GM04504 (cell line): ENCODE measurements at regions not wholly inside any gene's neighbourhood (a gene's known extent, or its start where the extent isn't known, plus 50 kb on each side); places are given as distances from the start of the nearest gene placed in this dataset.
"Not testable (repeated sequence)": the region's sequence is repeated elsewhere in the genome, so short reads cannot be mapped to it uniquely, and the experiment has no call there.

Experiments used
- DNase-seq: peaks from one replicate; pipeline ENCODE4 v3.0.0-alpha.2; 2012; ENCODE audit warnings: low read depth

DNA sequence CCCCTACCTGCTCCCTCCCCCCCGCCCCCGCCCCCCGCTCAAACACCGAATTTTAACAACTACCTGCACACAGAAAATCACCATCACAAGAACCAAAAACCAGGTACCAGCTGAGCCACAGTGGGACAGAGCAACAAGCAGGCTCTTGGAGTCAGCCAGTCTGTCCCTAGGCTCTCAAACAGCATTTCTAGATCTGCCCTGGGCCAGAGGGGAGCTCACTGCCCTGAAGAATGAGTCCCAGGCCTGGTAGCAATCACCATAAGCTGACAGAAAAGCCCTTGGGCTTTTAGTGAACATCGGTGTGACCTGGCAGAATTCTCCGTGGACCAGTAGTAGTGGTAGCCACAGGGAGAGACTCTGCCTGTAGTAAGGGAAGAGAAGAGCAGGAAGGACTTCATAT is 58.3 kb downstream of the C11orf87 start:
- DNase-seq = no peak

DNA sequence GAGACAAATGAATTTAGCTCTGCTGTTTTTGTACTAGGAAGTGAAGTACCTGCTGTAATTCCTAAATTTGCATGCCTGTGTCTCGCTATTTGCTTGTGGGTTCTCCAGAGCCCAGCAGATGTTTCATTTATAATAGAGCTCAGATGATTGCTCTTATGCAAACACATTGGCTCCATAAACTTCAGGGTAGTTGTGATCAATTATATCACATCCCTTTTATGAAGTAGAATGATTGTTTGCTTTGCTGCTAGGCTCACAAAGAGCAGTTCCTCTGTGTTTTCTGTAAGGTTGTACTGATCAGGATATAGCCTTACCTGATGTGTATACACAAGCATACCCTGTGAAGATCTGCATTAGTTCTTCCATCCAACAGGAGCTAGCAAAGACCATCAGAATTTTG is 64.1 kb downstream of the C11orf87 start:
- no peak for DNase-seq

DNA sequence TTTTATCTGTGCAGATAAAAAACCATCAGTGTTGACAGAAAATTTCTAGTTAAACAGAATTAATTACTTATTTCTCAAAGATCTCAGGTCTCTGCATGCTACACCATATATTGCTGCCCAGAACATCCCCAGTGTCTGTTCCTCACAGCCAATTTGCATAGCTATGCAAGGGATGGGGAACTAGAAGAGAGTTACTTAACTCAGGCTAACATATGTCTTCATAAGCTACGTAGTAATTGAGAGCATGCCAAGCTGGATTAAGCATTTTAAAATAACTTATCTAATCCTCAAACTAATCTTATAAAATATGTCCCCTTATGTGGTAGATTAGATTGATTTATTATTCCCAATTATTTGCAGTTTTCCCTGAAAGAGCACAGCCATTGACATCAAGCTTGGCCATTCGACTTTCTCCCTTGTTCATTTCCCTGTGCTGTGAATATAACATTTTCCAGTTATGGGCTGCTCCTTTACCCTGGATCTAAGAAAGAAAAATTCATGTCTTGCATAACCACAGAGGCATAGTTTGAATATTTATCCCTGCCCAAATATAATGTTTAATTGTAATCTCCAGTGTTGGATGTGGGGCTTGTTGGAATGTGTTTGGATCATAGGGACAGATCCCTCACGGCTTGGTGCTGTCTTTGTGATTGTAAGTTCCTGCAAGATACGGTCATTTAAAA is 69.1 kb downstream of the C11orf87 start:
- peak; percentile 22 for DNase-seq

DNA sequence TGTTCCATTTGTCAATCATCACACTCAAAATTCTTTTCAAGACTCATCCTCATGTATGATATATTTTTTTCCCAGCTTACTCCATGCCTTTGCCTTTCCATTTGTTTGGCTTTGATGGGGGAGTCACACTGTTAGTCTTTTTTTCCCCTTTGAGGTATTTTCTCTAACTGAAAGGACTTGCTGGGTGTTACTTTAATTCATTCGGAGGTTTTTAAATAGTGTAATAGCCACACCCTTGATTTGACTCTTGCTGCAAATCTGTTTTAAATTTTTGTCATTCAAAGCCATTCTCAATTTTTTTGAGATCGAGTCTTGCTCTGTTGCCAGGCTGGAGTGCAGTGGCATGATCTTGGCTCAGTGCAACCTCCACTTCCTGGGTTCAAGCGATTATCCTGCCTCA is 84.1 kb downstream of the C11orf87 start:
- DNase-seq = no peak

DNA sequence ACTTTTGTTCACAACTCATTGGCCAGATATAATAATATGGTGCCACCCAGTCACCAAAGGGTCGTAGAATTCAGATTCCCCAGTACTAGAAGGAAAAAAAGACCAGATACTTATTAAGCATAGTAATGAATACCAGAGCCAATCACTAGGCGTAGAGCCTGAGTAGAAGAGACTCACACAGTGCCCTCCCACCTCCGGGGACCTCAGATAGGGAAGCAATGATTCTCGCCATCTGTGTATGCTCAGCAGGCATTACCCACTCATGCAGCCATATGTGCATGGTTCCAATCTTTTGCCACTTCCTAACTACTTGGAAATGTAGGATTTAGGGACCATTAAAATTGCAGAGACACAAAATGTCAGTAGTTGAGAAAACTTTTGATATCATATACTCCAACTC is 85.3 kb downstream of the C11orf87 start:
- DNase-seq = no peak

DNA sequence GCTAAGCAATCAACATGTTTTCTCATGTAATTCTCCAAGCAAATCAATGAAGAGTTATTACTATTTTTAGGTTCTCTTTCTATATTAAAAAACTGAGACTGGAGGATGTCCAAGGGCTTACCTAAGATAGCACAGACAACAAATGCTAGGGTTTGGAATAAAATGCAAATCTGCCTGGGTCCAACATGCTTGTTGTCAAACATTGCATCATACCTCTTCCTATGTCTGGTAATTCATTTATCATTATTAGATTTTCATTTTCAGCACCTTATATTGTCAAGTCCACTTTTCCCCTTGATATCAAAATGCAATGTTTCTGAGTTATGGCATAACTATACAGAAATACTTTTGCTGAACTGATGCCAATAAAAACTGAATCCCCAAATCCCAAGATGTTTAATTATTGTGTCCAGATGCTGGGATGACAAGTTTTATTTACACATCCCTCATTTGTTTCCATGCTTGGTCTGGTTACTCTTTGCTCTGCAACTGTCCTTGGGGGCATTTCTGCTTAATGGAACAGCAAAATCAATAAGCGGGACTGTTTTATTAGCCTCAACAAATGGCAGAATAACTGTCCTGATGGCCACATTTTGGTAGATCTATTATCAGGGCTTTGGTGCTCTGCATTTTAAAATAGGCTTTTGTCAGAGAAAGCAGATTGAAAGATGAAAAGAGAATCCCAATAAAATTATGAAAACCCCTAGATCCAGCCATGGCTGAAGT is 86.0 kb downstream of the C11orf87 start:
- DNase-seq = no peak

DNA sequence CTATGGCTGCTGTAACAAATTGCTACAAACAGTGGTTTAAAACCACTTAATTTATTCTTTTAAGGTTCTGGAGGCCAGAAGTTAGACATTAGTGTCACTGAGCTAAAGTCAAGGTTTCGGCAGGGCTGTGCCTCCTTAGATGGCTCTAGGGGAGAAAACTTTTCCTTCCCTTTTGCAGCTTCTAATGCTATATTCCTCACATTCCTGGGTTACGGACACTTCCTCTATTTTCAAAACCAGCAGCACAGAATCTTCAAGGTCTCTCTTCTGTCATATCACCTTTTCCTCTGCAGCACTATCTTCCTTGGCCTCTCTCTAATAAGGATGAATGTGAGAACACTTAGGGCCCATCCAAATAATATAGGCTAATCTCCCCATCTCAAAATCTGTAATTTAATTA is 87.0 kb downstream of the C11orf87 start:
- no peak for DNase-seq

DNA sequence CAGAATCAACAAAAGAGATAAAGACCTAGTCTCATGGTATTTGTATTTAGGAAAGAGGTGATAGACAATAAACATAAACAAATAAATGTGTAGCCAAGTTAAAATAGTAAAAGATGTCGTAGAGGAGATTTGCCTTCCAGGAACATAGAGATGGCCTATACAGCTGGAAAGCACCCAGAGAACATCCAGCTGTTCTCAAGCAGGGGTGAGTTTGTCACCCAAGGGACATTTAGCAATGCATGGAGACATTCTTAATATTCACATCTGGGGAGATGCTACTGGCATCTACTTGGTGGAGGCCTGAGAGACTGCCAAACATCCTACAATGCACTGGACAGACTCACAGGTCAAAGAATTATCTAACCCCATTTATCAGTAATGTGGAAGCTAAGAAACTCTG is 88.3 kb downstream of the C11orf87 start:
- no peak for DNase-seq

DNA sequence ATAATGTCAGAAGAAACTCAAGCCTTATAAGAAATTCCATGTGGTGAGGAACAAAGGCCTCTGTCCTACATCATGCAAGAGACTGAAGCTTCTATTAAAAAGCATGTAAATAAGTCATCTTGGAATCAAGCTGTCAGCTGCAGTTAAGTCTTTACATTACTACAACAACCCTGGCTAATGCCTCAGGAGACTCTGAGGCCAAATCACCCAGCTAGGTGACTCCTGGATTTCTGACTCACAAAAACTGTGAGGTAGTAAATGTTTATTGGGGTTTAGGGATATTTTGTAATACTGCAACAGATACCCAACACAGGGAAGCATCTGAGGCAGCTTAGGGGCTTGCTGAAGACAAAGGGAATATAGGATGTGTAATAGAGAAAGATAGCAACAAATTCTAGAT is 89.6 kb downstream of the C11orf87 start:
- DNase-seq = no peak

DNA sequence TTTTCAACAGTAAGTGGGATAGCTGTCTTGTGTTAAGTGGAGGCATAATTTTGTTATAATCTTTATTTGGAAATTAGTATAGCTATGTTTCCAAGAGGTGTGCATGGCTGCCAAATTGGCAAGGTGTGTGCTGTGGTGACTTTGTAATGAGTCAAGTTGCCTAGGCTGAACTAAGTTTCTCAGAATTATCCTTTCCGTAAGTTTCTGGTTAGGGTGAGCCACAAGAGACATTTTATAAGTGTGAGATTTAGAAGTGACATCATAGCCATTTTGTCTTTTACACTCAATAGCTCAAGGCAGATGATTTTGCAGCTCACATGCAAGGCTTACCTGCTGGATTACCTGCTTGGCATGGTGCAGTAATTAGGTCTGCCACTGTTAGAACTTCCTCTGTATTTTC is 90.3 kb downstream of the C11orf87 start:
- DNase-seq = no peak

DNA sequence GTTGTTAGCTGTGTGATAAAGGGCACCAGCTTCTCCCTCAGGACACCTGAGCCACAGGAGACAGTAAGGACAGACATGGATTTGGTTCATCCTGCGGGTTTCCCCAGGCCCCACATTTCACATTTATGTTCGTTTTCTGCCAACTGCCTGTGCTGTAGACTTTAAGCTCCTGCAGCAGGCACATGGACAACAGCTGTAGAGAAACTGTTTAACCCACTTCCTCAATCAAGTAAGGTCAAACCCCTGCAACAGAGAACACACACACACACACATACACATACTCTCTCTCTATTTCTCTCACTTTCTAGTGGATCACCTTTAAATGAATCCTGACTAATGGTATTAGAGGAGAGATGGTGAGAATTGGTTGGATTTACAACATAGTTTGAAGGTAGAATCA is 90.7 kb downstream of the C11orf87 start:
- DNase-seq = no peak

DNA sequence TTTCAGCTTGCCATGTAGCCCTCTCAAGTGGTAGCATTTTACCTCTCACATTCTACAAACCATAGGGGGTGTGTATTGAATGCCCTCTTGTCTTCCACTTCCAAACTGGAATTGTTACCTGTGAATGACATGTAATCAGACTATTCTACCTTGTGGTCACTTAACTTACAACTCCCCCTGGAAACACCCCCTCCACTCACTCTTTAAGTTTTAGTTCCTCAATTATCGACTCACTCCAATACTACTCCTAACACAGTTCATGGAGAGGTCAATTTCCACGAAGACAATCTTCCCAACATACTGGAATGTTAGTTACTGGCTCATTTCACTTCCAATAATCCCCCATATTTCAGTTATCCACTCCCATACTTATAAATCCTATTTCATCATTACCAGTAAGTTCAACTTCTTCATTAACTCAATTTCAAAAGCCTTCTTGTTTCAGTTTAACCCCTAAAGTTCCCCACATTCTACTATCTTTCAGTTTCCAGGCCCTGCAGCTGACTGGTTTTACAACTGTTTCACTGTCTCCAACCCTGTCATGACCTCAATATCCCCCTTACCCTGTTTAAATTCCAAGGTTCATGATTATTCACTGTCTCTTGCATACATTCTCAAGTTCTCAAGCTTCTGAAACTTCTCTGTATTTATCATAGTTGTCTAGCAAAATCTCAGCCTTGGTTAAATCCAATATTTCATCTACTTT is 92.5 kb downstream of the C11orf87 start:
- no peak for DNase-seq

DNA sequence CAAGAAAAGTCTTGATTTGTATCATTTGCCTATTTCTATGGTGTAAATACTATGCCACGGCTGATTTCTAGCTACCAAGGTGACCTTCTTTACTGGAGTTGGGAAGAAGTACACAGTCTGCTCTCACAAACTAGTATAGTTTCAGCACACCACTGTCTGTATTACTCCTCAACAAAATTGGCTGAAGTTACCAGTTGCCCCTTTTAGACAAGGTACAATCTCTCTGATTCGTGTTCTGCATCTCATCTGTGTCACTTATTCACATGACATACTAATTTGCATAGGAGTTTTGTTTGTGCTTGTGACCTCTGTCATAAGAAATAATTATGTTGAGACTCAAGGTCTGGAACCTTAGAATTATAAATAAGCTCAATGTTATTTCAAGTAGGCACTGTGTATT is 97.3 kb downstream of the C11orf87 start:
- DNase-seq = no peak

DNA sequence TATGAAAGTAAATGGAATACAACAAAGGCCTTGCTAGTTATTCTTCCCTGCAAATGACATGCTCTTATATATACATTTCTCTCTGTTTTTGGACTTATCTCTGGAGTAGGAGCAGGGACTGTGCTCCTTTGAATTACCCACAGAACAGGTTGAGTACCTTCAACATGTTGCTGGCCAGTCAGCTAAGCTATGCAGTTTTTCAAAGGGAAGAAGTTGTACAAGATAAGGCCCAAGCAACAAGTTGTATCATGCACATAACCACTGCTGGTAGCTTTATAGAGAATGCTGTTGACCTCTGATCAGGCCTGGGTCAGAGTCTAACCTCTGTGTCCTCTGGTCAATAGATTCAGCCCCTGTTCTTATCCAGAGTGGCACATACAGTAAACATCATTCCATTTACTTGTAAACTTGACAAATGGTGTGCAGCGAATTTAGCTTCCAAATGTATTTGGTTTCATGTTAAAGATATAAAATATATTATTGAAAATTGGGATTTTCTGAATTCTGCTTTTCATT is 99.6 kb downstream of the C11orf87 start:
- DNase-seq = no peak

DNA sequence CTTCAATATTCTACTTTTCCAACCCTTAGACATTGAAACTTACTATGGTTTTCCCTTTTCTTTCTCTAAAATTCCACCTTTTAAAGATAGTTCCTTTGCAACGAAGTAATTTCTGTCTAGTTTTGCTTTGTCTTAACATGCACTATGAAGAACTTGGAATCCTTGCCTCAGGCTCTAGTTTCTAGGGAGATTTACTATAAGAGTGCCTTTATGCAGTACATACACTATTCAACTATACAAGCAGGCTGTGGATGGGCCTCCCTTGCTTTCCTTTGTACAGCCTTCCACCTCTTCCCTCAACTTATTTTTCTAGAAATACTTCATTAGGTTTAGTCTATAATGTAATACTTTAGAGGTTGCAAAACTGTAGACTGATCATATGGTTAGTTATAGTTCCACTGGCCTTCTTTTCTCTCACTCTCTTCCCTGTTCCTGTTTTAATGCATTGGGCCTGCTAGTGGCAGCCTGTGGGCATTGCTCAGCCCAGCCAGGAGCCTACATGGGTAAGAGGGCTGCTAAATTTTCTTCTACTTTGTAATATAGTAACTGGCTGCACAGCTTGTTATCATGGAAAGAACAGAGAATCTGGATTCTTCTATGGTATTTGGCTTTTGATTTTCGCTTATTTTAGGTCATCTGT is 100.2 kb downstream of the C11orf87 start:
- no peak for DNase-seq

DNA sequence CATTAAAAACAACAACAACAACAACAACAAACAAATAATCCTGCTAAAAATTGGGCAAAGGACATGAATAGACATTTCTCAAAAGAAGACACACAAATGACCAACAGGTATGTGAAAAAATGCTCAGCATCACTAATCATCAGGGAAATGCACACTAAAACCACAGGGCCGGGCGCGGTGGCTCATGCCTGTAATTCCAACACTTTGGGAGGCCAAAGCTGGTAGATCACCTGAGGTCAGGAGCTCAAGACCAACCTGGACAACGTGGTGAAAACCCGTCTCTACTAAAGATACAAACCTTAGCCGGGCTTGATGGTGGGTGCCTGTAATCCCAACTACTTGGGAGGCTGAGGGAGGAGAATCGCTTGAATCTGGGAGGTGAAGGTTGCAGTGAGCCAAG is 103.6 kb downstream of the C11orf87 start:
- not testable (repeated sequence) for DNase-seq

DNA sequence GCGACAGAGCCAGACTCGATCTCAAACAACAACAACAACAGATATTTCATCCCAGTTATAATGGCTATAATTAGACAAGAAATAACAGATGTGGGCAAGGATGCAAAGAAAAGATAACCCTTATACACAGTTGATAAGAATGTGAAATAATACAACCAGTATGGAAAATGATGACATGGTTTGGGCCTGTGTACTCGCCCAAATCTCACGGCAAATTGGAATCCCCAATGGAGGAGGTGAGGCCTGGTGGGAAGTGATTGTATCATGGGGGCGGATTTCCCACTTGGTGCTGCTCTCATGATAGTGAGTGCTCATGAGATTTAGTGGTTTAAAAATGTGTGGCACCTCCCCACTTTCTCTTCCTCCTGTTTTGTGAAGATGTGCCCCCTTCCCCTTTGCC is 104.1 kb downstream of the C11orf87 start:
- no peak for DNase-seq

DNA sequence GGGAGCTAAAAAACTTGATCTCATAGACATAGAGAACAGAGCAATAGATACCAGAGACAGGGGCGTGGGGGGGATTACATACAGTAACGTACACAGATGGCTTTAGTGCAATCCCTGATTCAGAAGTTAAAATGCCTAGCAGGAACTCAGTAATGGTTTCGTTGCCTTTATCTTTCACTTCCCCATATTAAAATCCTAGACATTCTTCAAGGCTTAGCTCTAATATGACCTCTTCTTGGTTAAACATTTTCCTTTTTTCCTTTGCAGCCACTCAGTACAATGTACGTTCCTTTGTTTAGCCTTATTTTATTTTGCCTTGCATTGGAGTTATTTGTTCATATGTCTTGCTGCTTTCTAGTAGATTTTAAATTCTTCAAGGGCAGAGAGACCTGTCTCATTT is 104.9 kb downstream of the C11orf87 start:
- no peak for DNase-seq

DNA sequence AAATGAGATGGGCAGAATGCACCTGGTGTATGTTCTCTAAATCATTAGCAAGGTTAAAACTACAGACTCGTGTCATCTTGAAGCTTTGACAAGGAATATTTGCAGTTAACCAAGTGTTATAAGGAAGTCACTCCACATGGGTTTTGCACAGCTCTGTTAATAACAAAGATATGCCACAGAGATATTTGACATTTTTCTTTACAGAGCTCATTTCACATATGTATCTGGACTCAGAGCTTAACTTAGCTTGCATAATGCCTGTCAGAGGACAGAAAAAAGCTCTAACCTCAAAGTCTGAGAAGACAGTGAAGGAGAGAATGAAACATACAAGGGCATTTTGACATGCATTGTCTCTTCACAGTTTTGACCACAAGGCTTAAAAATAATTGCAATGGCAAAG is 105.5 kb downstream of the C11orf87 start:
- DNase-seq = peak; percentile 17

DNA sequence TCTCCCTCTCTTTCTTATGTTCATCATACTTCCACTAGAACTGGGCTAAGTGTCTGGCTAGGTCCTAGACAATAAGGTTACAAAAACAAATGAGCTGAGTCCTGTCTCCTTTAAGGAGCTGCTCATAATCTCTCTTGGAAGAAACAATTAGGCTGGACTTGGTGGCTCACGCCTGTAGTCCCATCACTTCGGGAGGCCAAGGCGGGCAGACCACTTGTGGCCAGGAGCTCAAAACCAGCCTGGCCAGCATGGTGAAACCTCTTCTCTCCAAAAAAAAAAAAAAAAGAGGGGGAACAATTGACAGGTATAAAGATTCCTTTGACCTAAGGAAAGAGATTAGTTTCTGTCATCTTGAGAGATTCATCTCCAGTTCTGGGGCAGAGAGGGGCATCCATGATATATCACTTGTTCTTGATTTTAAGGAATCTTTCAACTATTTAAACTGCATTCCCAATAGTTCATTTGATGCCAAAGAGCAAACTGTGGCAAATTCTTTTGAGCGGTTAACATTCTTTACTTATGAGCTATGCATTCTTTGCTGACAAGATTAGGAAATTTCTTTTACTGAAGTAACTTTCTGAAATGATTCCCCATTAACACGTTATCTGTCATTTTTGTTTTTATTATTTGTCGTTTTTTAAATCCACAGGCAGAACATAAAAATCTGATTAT is 125.5 kb downstream of the C11orf87 start:
- DNase-seq = peak; percentile 51

DNA sequence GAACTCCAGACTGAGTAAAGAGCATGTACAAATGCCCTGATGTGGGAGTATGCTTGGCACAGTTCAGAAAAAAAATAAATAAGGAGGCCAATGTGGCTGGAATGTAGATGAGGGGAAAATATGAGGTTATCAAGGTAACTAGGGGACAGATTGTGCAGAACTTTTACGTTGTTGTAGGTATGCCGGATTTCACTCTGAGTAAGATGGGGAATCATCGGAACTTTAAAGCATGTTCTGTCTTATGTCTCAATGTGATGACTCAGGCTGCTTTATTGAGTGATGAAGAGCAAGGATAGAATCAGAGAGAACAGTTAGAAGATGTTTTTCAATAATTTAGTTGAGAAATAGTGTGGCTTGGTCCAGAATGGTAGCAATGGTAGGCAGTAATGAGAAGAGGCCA is 130.4 kb downstream of the C11orf87 start:
- DNase-seq = no peak

DNA sequence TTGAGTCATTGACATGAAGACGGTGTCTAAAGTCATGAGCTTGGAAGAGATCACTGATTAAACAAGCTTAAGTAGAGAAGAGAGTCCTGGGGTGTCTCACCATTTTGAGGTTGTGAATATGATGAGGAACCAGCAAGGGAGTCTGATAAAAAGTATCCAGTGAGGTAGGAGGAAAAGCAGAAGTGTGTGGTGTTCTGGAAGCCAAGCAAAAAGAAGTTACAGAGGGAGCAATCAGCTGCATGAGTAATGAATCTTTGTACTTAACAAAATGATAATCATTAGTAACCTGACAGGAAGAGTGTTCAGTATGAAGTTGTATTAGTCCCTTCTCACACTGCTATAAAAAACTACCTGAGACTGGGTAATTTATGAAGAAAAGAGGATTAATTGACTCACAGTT is 131.3 kb downstream of the C11orf87 start:
- DNase-seq = no peak
